ENCODE measurements at regions not wholly inside any gene's neighbourhood (a gene's known extent, or its start where the extent isn't known, plus 50 kb on each side); places are given as distances from the start of the nearest gene placed in this dataset.

DNA sequence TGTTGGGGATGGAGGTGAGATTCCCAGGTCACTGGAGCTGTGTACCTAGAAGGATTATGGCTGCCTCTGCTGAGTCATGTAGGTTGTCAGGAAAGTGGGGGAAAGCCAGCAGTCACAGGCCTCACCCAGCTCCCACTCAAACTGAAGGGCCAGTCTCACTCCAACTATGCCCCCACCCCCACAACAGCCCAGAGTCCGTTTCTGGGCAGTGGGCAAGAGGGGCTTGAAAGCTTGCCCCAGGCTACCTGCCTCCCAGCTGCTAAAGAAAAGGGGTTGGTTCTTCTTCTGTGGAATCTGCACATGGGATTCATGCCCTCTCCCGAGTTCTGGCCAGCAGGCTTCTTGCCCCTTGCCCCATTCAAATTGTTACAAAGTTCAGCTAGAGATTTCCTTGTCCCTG lies 116.0 kb upstream of the PGRMC2 start:
- TF ChIP-seq, protein P1, sequence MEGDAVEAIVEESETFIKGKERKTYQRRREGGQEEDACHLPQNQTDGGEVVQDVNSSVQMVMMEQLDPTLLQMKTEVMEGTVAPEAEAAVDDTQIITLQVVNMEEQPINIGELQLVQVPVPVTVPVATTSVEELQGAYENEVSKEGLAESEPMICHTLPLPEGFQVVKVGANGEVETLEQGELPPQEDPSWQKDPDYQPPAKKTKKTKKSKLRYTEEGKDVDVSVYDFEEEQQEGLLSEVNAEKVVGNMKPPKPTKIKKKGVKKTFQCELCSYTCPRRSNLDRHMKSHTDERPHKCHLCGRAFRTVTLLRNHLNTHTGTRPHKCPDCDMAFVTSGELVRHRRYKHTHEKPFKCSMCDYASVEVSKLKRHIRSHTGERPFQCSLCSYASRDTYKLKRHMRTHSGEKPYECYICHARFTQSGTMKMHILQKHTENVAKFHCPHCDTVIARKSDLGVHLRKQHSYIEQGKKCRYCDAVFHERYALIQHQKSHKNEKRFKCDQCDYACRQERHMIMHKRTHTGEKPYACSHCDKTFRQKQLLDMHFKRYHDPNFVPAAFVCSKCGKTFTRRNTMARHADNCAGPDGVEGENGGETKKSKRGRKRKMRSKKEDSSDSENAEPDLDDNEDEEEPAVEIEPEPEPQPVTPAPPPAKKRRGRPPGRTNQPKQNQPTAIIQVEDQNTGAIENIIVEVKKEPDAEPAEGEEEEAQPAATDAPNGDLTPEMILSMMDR (IDR thresholded peaks at IDR 0.05), result no peak
- TF ChIP-seq POLR2A (IDR thresholded peaks at IDR 0.05) (no peak), POLR2AphosphoS5 (IDR thresholded peaks at IDR 0.05) (no peak)

All from breast epithelium (tissue), 3 donors.